Activated T-cell treated with anti-CD3 and anti-CD28 coated beads, Interleukin-2, amount 50 U/mL, for 72 hours (primary cell): ENCODE measurements at regions not wholly inside any gene's neighbourhood (a gene's known extent, or its start where the extent isn't known, plus 50 kb on each side); places are given as distances from the start of the nearest gene placed in this dataset.

Experiments
- ATAC-seq, 2 donors: fragments of 150-1000 bp; cut with Tn5 transposase; replicated peaks in 1 of 2; 2 replicates each; pipeline ENCODE4 v1.10.0; 2021; ENCODE audit warnings: moderate library complexity in 2 of 2, mild to moderate bottlenecking in 1 of 2
- DNase-seq, 2 donors: peaks; one replicate each; pipeline ENCODE4 v3.0.0; 2021 to 2022; ENCODE audit warnings: mixed read lengths in 1 of 2
- H3K27ac Mint-ChIP-seq: one replicate; pipeline ENCODE4 v1.8.0; 2022; ENCODE audit warnings: mild to moderate bottlenecking, moderate library complexity, mixed read lengths
- H3K27me3 Mint-ChIP-seq: one replicate; pipeline ENCODE4 v1.8.0; 2022; ENCODE audit warnings: low read depth, mixed read lengths
- H3K36me3 Mint-ChIP-seq, 2 donors: one replicate each; pipeline ENCODE4 v1.8.0; 2022; ENCODE audit warnings: mixed read lengths in 2 of 2, mild to moderate bottlenecking in 1 of 2; ENCODE audit not compliant: insufficient read depth in 2 of 2
- H3K4me1 Mint-ChIP-seq: one replicate; pipeline ENCODE4 v1.8.0; 2022; ENCODE audit warnings: low read depth, mixed read lengths
- H3K4me3 Mint-ChIP-seq, 2 donors: one replicate each; pipeline ENCODE4 v1.8.0; 2022; ENCODE audit warnings: mild to moderate bottlenecking in 2 of 2, mixed read lengths in 2 of 2, moderate library complexity in 2 of 2
- H3K9me3 Mint-ChIP-seq, 2 donors: one replicate each; pipeline ENCODE4 v1.8.0; 2022; ENCODE audit warnings: mixed read lengths in 2 of 2

- Mint-ChIP-seq H3K36me3 (no peaks in the 10 kb centered on the region), H3K4me1 (no peaks in the 10 kb centered on the region), H3K27me3 (peaks cover under 1% of the 10 kb centered on the region), H3K4me3 (no peak overlapping the region), H3K27ac (no peak overlapping the region), H3K9me3 (no peaks in the 10 kb centered on the region)
- no peak for ATAC-seq
- DNase-seq: no peak
Measured at GRCh38 chr4:83662204-83662603, 126.3 kb downstream of the GPAT3 start.

GRCh38 chr4:83661359-83661758 lies 125.5 kb downstream of the GPAT3 start:
- H3K27ac Mint-ChIP-seq: no peak overlapping the region
- ATAC-seq: no peak
- no peaks in the 10 kb centered on the region for H3K4me1 Mint-ChIP-seq
- H3K9me3 Mint-ChIP-seq: no peaks in the 10 kb centered on the region
- H3K4me3 Mint-ChIP-seq: no peak overlapping the region
- H3K27me3 Mint-ChIP-seq: no peaks in the 10 kb centered on the region
- DNase-seq: no peak
- H3K36me3 Mint-ChIP-seq: no peaks in the 10 kb centered on the region

- Mint-ChIP-seq H3K27me3 (no peaks in the 10 kb centered on the region), H3K4me1 (no peaks in the 10 kb centered on the region), H3K4me3 (no peak overlapping the region), H3K9me3 (no peaks in the 10 kb centered on the region), H3K36me3 (no peaks in the 10 kb centered on the region), H3K27ac (no peak overlapping the region)
- ATAC-seq (no peak), DNase-seq (no peak)
Measured at GRCh38 chr4:83660578-83660977, 124.7 kb downstream of the GPAT3 start.

- ATAC-seq: no peak
Measured at GRCh38 chr4:83658806-83659205, 122.9 kb downstream of the GPAT3 start.

GRCh38 chr4:83657336-83657735 lies 121.4 kb downstream of the GPAT3 start:
- Mint-ChIP-seq H3K36me3 (no peaks in the 10 kb centered on the region), H3K27me3 (no peaks in the 10 kb centered on the region), H3K9me3 (no peaks in the 10 kb centered on the region), H3K4me1 (no peaks in the 10 kb centered on the region), H3K27ac (no peak overlapping the region), H3K4me3 (no peak overlapping the region)
- ATAC-seq (no peak), DNase-seq (no peak)

More at GRCh38 chr4:83658806-83659205, 122.9 kb downstream of the GPAT3 start:
- Mint-ChIP-seq H3K4me1 (no peaks in the 10 kb centered on the region), H3K4me3 (no peak overlapping the region), H3K36me3 (no peaks in the 10 kb centered on the region), H3K27me3 (no peaks in the 10 kb centered on the region), H3K9me3 (no peaks in the 10 kb centered on the region), H3K27ac (no peak overlapping the region)
- no peak for DNase-seq
